H9 (cell line): ENCODE measurements at regions not wholly inside any gene's neighbourhood (a gene's known extent, or its start where the extent isn't known, plus 50 kb on each side); places are given as distances from the start of the nearest gene placed in this dataset.

Experiments used
- DNase-seq: peaks from one replicate; pipeline ENCODE4 v3.0.0-alpha.2; 2017
- H2AFZ ChIP-seq: one replicate; pipeline ENCODE4 v1.6.1; 2013; ENCODE audit warnings: mild to moderate bottlenecking, low read length, control low read depth, moderate library complexity
- H2AK5ac ChIP-seq: 2 replicates; pipeline ENCODE4 v1.6.1; 2013; ENCODE audit warnings: low read length, control low read depth, mixed read lengths; ENCODE audit not compliant: insufficient read length
- H2BK120ac ChIP-seq: one replicate; pipeline ENCODE4 v1.6.1; 2013; ENCODE audit warnings: low read depth, mild to moderate bottlenecking, low read length, control low read depth, inconsistent platforms; ENCODE audit not compliant: poor library complexity, severe bottlenecking
- H2BK12ac ChIP-seq: 2 replicates; pipeline ENCODE4 v1.6.1; 2013; ENCODE audit warnings: low read length, control low read depth, mixed read lengths, low read depth; ENCODE audit not compliant: insufficient read length
- H2BK15ac ChIP-seq: 2 replicates; pipeline ENCODE4 v1.6.1; 2013; ENCODE audit warnings: low read depth, low read length, control low read depth
- H2BK20ac ChIP-seq: one replicate; pipeline ENCODE4 v1.6.1; 2013; ENCODE audit warnings: low read depth, mild to moderate bottlenecking, low read length, control low read depth, inconsistent platforms; ENCODE audit not compliant: poor library complexity, severe bottlenecking
- H2BK5ac ChIP-seq: 2 replicates; pipeline ENCODE4 v1.6.1; 2013; ENCODE audit warnings: low read length, control low read depth, mixed read lengths; ENCODE audit not compliant: insufficient read length
- H3K14ac ChIP-seq: 2 replicates; pipeline ENCODE4 v1.6.1; 2013; ENCODE audit warnings: low read length, control low read depth; ENCODE audit not compliant: insufficient read depth
- H3K18ac ChIP-seq: 2 replicates; pipeline ENCODE4 v1.6.1; 2013; ENCODE audit warnings: low read depth, mild to moderate bottlenecking, mixed read lengths, low read length, control low read depth; ENCODE audit not compliant: insufficient read length
- H3K23ac ChIP-seq: 2 replicates; pipeline ENCODE4 v1.6.1; 2013; ENCODE audit warnings: low read length, control low read depth, mixed read lengths, low read depth; ENCODE audit not compliant: insufficient read length
- H3K23me2 ChIP-seq: 2 replicates; pipeline ENCODE4 v1.6.1; 2013; ENCODE audit warnings: low read depth, mild to moderate bottlenecking, mixed read lengths, low read length, control low read depth; ENCODE audit not compliant: insufficient read length, poor library complexity, severe bottlenecking
- H3K27ac ChIP-seq: 2 replicates; pipeline ENCODE4 v1.5.1; 2013; ENCODE audit warnings: low read length, control low read depth, mixed read lengths, low read depth; ENCODE audit not compliant: insufficient read length
- H3K27me3 ChIP-seq: 2 replicates; pipeline ENCODE4 v1.6.1; 2013; ENCODE audit warnings: low read length, control low read depth, inconsistent platforms; ENCODE audit not compliant: insufficient read depth
- H3K4ac ChIP-seq: 2 replicates; pipeline ENCODE4 v1.6.1; 2013; ENCODE audit warnings: low read depth, mild to moderate bottlenecking, control low read depth, inconsistent platforms, low read length, moderate library complexity
- H3K4me1 ChIP-seq: 2 replicates; pipeline ENCODE4 v1.6.1; 2013; ENCODE audit warnings: low read length, control low read depth, inconsistent platforms; ENCODE audit not compliant: insufficient read depth
- H3K4me2 ChIP-seq: 2 replicates; pipeline ENCODE4 v1.6.1; 2013; ENCODE audit warnings: low read length, control low read depth, mixed read lengths; ENCODE audit not compliant: insufficient read length, insufficient read depth
- H3K56ac ChIP-seq: 2 replicates; pipeline ENCODE4 v1.6.1; 2013; ENCODE audit warnings: low read depth, mild to moderate bottlenecking, mixed read lengths, low read length, control low read depth; ENCODE audit not compliant: insufficient read length
- H3K79me1 ChIP-seq: 2 replicates; pipeline ENCODE4 v1.6.1; 2013; ENCODE audit warnings: low read depth, mild to moderate bottlenecking, moderate library complexity, low read length, control low read depth, inconsistent platforms; ENCODE audit not compliant: insufficient read depth, poor library complexity, severe bottlenecking
- H3K79me2 ChIP-seq: 2 replicates; pipeline ENCODE4 v1.6.1; 2013; ENCODE audit warnings: low read length, control low read depth, inconsistent platforms; ENCODE audit not compliant: insufficient read depth
- H3K9ac ChIP-seq: 2 replicates; pipeline ENCODE4 v1.6.1; 2013; ENCODE audit warnings: low read length, control low read depth, mixed read lengths; ENCODE audit not compliant: insufficient read length; ENCODE audit errors: extremely low read depth
- H3K9me3 ChIP-seq: one replicate; pipeline ENCODE4 v1.6.1; 2013; ENCODE audit warnings: low read depth, low read length, inconsistent platforms; ENCODE audit not compliant: control insufficient read depth
- H3T11ph ChIP-seq: one replicate; pipeline ENCODE4 v1.6.1; 2013; ENCODE audit warnings: mild to moderate bottlenecking, low read length, control low read depth, inconsistent platforms
- H4K20me1 ChIP-seq: one replicate; pipeline ENCODE4 v1.6.1; 2013; ENCODE audit not compliant: control insufficient read depth, insufficient read length, insufficient read depth
- H4K5ac ChIP-seq: 2 replicates; pipeline ENCODE4 v1.6.1; 2013; ENCODE audit warnings: low read depth, mild to moderate bottlenecking, mixed read lengths, low read length, control low read depth; ENCODE audit not compliant: insufficient read length
- H4K8ac ChIP-seq: replicated peaks from 2 replicates; pipeline ENCODE4 v1.6.1; 2013; ENCODE audit warnings: low read length, control low read depth, mixed read lengths, low read depth; ENCODE audit not compliant: insufficient read length
- H4K91ac ChIP-seq: 2 replicates; pipeline ENCODE4 v1.6.1; 2013; ENCODE audit warnings: low read depth, mild to moderate bottlenecking, moderate library complexity, mixed read lengths, low read length, control low read depth; ENCODE audit not compliant: insufficient read length
- H3K27ac Mint-ChIP-seq, 3 experiments: 2 replicates in 2 of 3; 3 replicates in 1 of 3; pipeline ENCODE4 v1.8.0; 2020 to 2021; ENCODE audit warnings: mixed read lengths in 3 of 3, mild to moderate bottlenecking in 1 of 3, moderate library complexity in 1 of 3
- H3K27me3 Mint-ChIP-seq: 2 replicates; pipeline ENCODE4 v1.8.0; 2021; ENCODE audit warnings: low read depth, mild to moderate bottlenecking, moderate library complexity, mixed read lengths
- H3K36me3 Mint-ChIP-seq, 3 experiments: 2 replicates in 2 of 3; 3 replicates in 1 of 3; pipeline ENCODE4 v1.8.0; 2020 to 2021; ENCODE audit warnings: low read depth in 3 of 3, mixed read lengths in 3 of 3; ENCODE audit not compliant: insufficient read depth in 1 of 3
- H3K4me1 Mint-ChIP-seq, 2 experiments: 2 replicates each; pipeline ENCODE4 v1.8.0; 2020; ENCODE audit warnings: mixed read lengths in 2 of 2
- H3K4me3 Mint-ChIP-seq, 2 experiments: 2 replicates in 1 of 2; 3 replicates in 1 of 2; pipeline ENCODE4 v1.8.0; 2020 to 2021; ENCODE audit warnings: mild to moderate bottlenecking in 2 of 2, mixed read lengths in 2 of 2, moderate library complexity in 1 of 2
- H3K9me3 Mint-ChIP-seq, 2 experiments: 2 replicates in 1 of 2; 3 replicates in 1 of 2; pipeline ENCODE4 v1.8.0; 2020; ENCODE audit warnings: mild to moderate bottlenecking in 2 of 2, mixed read lengths in 2 of 2, moderate library complexity in 1 of 2
- TF ChIP-seq, protein P1 (sequence below): fragments of 200-600 bp; sonication (generic); conservative IDR thresholded peaks from 3 replicates; pipeline ENCODE4 v1.8.0; 2021; ENCODE audit warnings: antibody characterized with exemption, mild to moderate bottlenecking

DNA sequence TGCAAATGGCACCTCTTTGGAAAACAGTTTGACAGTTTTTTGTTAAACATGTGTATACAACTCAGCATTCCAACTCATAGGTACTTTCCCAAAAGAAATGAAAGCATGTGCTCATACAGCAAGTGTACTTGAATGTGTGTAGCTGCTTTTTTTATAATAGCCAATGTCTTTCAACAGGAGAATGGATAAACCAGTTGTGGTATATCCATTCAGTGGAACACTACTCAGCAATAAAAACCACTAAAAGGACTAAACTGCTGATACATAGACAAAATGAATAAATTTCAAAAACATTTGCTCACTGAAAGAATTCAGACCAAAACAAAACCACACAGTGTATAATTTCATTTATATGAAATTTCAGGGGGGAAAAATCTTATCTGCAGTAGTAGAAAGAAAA, 267.3 kb downstream of the NR2F1-AS1 start:
- H3K23me2 ChIP-seq: no peaks in the 10 kb centered on the region
- no peak overlapping the region for H3K27ac ChIP-seq
- H3K79me2 ChIP-seq: no peaks in the 10 kb centered on the region
- Mint-ChIP-seq H3K27ac (no peak overlapping the region), H3K36me3 (peaks cover 3 to 6% (median 5%) of the 10 kb centered on the region in 3 experiments; a peak in 3 of 7 replicates), H3K9me3 (peaks cover 9 to 13% of the 10 kb centered on the region in 2 experiments), H3K4me1 (no peaks in the 10 kb centered on the region), H3K27me3 (no peaks in the 10 kb centered on the region), H3K4me3 (no peak overlapping the region)
- no peaks in the 10 kb centered on the region for H3K4me1 ChIP-seq
- H4K91ac ChIP-seq: no peak overlapping the region
- H3K79me1 ChIP-seq: no peaks in the 10 kb centered on the region
- no peak overlapping the region for H4K8ac ChIP-seq
- H3K4me2 ChIP-seq: no peak overlapping the region
- no peak overlapping the region for H3T11ph ChIP-seq
- no peaks in the 10 kb centered on the region for H4K20me1 ChIP-seq
- DNase-seq: no peak
- no peak overlapping the region for H2BK15ac ChIP-seq
- no peak overlapping the region for H3K23ac ChIP-seq
- H2BK120ac ChIP-seq: no peak overlapping the region
- H3K27me3 ChIP-seq: no peaks in the 10 kb centered on the region
- H2AFZ ChIP-seq: no peak overlapping the region
- H3K9ac ChIP-seq: no peak overlapping the region
- TF ChIP-seq, protein P1, sequence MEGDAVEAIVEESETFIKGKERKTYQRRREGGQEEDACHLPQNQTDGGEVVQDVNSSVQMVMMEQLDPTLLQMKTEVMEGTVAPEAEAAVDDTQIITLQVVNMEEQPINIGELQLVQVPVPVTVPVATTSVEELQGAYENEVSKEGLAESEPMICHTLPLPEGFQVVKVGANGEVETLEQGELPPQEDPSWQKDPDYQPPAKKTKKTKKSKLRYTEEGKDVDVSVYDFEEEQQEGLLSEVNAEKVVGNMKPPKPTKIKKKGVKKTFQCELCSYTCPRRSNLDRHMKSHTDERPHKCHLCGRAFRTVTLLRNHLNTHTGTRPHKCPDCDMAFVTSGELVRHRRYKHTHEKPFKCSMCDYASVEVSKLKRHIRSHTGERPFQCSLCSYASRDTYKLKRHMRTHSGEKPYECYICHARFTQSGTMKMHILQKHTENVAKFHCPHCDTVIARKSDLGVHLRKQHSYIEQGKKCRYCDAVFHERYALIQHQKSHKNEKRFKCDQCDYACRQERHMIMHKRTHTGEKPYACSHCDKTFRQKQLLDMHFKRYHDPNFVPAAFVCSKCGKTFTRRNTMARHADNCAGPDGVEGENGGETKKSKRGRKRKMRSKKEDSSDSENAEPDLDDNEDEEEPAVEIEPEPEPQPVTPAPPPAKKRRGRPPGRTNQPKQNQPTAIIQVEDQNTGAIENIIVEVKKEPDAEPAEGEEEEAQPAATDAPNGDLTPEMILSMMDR: no peak
- H3K9me3 ChIP-seq: no peaks in the 10 kb centered on the region
- H2BK20ac ChIP-seq: no peak overlapping the region
- no peak overlapping the region for H2BK5ac ChIP-seq
- H2BK12ac ChIP-seq: no peak overlapping the region
- H2AK5ac ChIP-seq: no peak overlapping the region
- no peak overlapping the region for H3K18ac ChIP-seq
- no peak overlapping the region for H4K5ac ChIP-seq
- H3K4ac ChIP-seq: no peak overlapping the region
- H3K56ac ChIP-seq: no peak overlapping the region
- H3K14ac ChIP-seq: no peak overlapping the region
